SK-N-SH treated with all-trans-retinoic acid at 6 μM for 48 hours (cell line): ENCODE measurements at regions not wholly inside any gene's neighbourhood (a gene's known extent, or its start where the extent isn't known, plus 50 kb on each side); places are given as distances from the start of the nearest gene placed in this dataset.

Experiments used
- ARNTL ChIP-seq: fragments of 450-650 bp; formaldehyde crosslinking; IDR thresholded peaks from 2 replicates; pipeline ENCODE4 v1.5.0; 2020; ENCODE audit warnings: low read depth, mild to moderate bottlenecking, moderate library complexity, borderline replicate concordance
- BACH2 ChIP-seq: fragments of 250-450 bp; sonication (Bioruptor Pico); IDR thresholded peaks from 2 replicates; pipeline ENCODE4 v1.9.0; 2021; ENCODE audit warnings: mild to moderate bottlenecking, borderline replicate concordance
- OSR1 ChIP-seq: fragments of 250-450 bp; sonication (Bioruptor Pico); IDR thresholded peaks from 2 replicates; pipeline ENCODE4 v1.8.0; 2022; ENCODE audit warnings: moderate library complexity, mild to moderate bottlenecking, inconsistent platforms
- PATZ1 ChIP-seq: fragments of 250-450 bp; sonication (Bioruptor Pico); IDR thresholded peaks from 2 replicates; pipeline ENCODE4 v1.8.0; 2020; ENCODE audit warnings: mild to moderate bottlenecking, moderate library complexity, borderline replicate concordance
- PPARA ChIP-seq: fragments of 250-450 bp; sonication (Bioruptor Pico); IDR thresholded peaks from 2 replicates; pipeline ENCODE4 v1.5.0; 2020; ENCODE audit warnings: mild to moderate bottlenecking, borderline replicate concordance
- RARB ChIP-seq: fragments of 250-450 bp; sonication (Bioruptor Pico); IDR thresholded peaks from 2 replicates; pipeline ENCODE4 v1.8.0; 2021; ENCODE audit warnings: mild to moderate bottlenecking, moderate library complexity
- SNAI2 ChIP-seq: fragments of 250-450 bp; sonication (Bioruptor Pico); IDR thresholded peaks from 2 replicates; pipeline ENCODE4 v1.5.0; 2020; ENCODE audit warnings: mild to moderate bottlenecking, moderate library complexity
- ZFP3 ChIP-seq: fragments of 250-450 bp; sonication (Bioruptor Pico); IDR thresholded peaks from 2 replicates; pipeline ENCODE4 v1.5.0; 2020; ENCODE audit warnings: mild to moderate bottlenecking, moderate library complexity
- ZFP30 ChIP-seq: fragments of 450-650 bp; formaldehyde crosslinking; IDR thresholded peaks from 2 replicates; pipeline ENCODE4 v1.5.0; 2022; ENCODE audit warnings: mild to moderate bottlenecking, moderate library complexity
- TF ChIP-seq, protein P1 (sequence below): fragments of 250-450 bp; sonication (Bioruptor Pico); IDR thresholded peaks from 2 replicates; pipeline ENCODE4 v1.5.1; 2020; ENCODE audit warnings: low read depth, mild to moderate bottlenecking, moderate library complexity

GRCh38 chr6:169088762-169089161 is 164.9 kb downstream of the THBS2 start:
- TF ChIP-seq, protein P1, sequence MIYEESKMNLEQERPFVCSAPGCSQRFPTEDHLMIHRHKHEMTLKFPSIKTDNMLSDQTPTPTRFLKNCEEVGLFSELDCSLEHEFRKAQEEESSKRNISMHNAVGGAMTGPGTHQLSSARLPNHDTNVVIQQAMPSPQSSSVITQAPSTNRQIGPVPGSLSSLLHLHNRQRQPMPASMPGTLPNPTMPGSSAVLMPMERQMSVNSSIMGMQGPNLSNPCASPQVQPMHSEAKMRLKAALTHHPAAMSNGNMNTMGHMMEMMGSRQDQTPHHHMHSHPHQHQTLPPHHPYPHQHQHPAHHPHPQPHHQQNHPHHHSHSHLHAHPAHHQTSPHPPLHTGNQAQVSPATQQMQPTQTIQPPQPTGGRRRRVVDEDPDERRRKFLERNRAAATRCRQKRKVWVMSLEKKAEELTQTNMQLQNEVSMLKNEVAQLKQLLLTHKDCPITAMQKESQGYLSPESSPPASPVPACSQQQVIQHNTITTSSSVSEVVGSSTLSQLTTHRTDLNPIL (CRISPR knock-in tag), result no peak
- TF ChIP-seq ARNTL (CRISPR knock-in tag), result no peak
- no peak for TF ChIP-seq ZFP3 (CRISPR knock-in tag)
- no peak for TF ChIP-seq PATZ1 (CRISPR knock-in tag)
- no peak for TF ChIP-seq ZFP30 (CRISPR knock-in tag)
- TF ChIP-seq PPARA, result no peak
- no peak for TF ChIP-seq BACH2 (CRISPR knock-in tag)
- no peak for TF ChIP-seq SNAI2
- TF ChIP-seq OSR1 (CRISPR knock-in tag), result no peak
- TF ChIP-seq RARB, result no peak
